KMS-11 (cell line): ENCODE measurements at regions not wholly inside any gene's neighbourhood (a gene's known extent, or its start where the extent isn't known, plus 50 kb on each side); places are given as distances from the start of the nearest gene placed in this dataset.

Experiments used
- H2AFZ ChIP-seq: fragments of 200-600 bp; sonication (generic); 2 replicates; pipeline ENCODE4 v1.6.1; 2016; ENCODE audit warnings: antibody characterized with exemption, mixed run types, low read depth
- H3K27ac ChIP-seq: fragments of 200-600 bp; sonication (generic); 2 replicates; pipeline ENCODE4 v1.6.1; 2016; ENCODE audit warnings: mild to moderate bottlenecking, mixed run types
- H3K27me3 ChIP-seq: fragments of 200-600 bp; sonication (generic); 2 replicates; pipeline ENCODE4 v1.6.1; 2017; ENCODE audit warnings: mild to moderate bottlenecking, low read depth, mixed run types, moderate library complexity; ENCODE audit not compliant: insufficient read depth
- H3K36me3 ChIP-seq: fragments of 200-600 bp; sonication (generic); 2 replicates; pipeline ENCODE4 v1.6.1; 2017; ENCODE audit warnings: mild to moderate bottlenecking, mixed run types; ENCODE audit not compliant: insufficient read depth
- H3K4me1 ChIP-seq: fragments of 200-600 bp; sonication (generic); 2 replicates; pipeline ENCODE4 v1.6.1; 2016; ENCODE audit warnings: mild to moderate bottlenecking, low read depth, mixed run types; ENCODE audit not compliant: poor library complexity, severe bottlenecking
- H3K4me2 ChIP-seq: fragments of 200-600 bp; sonication (generic); 2 replicates; pipeline ENCODE4 v1.7.0; 2016; ENCODE audit warnings: mild to moderate bottlenecking, mixed run types
- H3K4me3 ChIP-seq: fragments of 200-600 bp; sonication (generic); IDR thresholded peaks from 2 replicates; pipeline ENCODE4 v1.6.1; 2017; ENCODE audit warnings: low read depth, low read length, mixed read lengths; ENCODE audit not compliant: insufficient read depth
- H3K79me2 ChIP-seq: fragments of 200-600 bp; sonication (generic); 2 replicates; pipeline ENCODE4 v1.6.1; 2016; ENCODE audit warnings: low read depth, mixed run types; ENCODE audit not compliant: insufficient read depth
- H3K9ac ChIP-seq: fragments of 200-600 bp; sonication (generic); 2 replicates; pipeline ENCODE4 v1.6.1; 2016; ENCODE audit warnings: mild to moderate bottlenecking, mixed run types
- H4K20me1 ChIP-seq: fragments of 200-600 bp; sonication (generic); 2 replicates; pipeline ENCODE4 v1.6.1; 2016; ENCODE audit warnings: mild to moderate bottlenecking, mixed run types; ENCODE audit not compliant: insufficient read depth
- TF ChIP-seq, protein P1 (sequence below): fragments of 200-600 bp; sonication (generic); conservative IDR thresholded peaks from 2 replicates; pipeline ENCODE4 v1.6.1; 2017; ENCODE audit warnings: low read depth, mild to moderate bottlenecking, antibody characterized with exemption, low read length, moderate library complexity, mixed read lengths

DNA sequence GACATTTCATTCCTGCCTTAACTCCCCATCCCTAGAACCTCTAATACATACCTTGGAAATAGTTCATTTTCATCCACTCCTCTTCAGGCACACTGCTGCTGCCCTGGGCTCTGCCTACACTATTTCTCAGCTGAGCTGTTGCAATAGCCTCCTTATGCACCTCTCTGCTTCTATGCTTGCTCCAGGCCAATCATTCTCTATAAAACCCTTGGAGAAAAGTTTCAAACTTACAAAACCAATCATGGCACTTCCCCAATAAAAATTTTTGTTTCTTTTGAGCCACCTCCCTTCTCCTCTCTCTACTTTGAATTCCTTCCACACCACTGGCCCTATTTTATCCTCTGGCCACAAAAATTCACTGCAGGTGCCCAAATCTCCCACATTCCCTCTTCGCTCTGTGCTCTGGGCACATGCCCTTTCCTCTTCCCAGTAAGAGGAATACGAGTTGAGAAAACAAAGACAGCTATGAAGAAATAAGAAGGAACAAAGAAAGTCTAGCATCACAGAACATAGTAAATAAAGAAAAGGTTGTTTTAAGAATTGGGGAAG lies 301.4 kb downstream of the ELAVL2 start:
- H4K20me1 ChIP-seq, result no peaks in the 10 kb centered on the region
- no peak overlapping the region for H3K9ac ChIP-seq
- H3K27ac ChIP-seq, result no peak overlapping the region
- no peaks in the 10 kb centered on the region for H3K4me1 ChIP-seq
- H3K4me3 ChIP-seq, result no peak overlapping the region
- no peaks in the 10 kb centered on the region for H3K79me2 ChIP-seq
- TF ChIP-seq, protein P1, sequence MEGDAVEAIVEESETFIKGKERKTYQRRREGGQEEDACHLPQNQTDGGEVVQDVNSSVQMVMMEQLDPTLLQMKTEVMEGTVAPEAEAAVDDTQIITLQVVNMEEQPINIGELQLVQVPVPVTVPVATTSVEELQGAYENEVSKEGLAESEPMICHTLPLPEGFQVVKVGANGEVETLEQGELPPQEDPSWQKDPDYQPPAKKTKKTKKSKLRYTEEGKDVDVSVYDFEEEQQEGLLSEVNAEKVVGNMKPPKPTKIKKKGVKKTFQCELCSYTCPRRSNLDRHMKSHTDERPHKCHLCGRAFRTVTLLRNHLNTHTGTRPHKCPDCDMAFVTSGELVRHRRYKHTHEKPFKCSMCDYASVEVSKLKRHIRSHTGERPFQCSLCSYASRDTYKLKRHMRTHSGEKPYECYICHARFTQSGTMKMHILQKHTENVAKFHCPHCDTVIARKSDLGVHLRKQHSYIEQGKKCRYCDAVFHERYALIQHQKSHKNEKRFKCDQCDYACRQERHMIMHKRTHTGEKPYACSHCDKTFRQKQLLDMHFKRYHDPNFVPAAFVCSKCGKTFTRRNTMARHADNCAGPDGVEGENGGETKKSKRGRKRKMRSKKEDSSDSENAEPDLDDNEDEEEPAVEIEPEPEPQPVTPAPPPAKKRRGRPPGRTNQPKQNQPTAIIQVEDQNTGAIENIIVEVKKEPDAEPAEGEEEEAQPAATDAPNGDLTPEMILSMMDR, result no peak
- no peak overlapping the region for H2AFZ ChIP-seq
- H3K36me3 ChIP-seq, result no peaks in the 10 kb centered on the region
- no peaks in the 10 kb centered on the region for H3K27me3 ChIP-seq
- H3K4me2 ChIP-seq, result no peak overlapping the region

DNA sequence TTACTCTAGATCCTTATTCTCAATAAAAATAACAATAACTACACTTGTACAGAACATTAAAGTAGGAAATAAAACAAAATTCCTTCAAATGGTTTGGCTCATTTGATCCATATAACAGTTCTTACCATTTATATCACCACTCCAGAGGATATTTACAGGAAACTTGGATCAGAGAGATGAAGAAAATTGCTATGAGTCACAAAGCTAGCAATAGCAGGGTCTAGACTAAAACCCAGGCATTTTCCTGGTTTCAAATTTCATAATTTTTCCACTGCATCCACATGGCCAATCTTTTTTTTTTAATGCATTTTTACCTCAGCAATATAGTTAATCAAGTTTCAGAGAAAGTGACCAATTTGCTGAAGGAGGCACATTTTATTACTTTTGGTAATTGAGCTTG lies 299.2 kb downstream of the ELAVL2 start:
- H3K4me2 ChIP-seq, result no peak overlapping the region
- H3K36me3 ChIP-seq, result no peaks in the 10 kb centered on the region

DNA sequence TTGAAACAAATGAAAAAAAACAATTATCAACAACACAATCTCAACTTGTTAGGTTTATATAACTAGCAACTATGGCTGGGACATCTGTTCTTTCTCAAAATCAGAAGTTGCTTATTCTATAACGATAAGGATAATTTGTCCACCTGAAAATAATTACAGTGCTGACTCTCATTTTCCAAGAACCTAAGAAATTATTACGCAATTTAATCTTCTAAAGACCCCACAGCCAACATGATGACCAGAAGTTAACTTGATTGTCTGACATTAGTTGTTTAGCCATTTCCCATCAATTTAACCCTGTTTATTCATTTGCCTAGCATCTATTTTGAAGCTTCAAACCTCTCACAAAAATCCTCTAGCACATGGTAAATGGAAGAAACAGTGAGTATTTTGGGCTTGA lies 293.8 kb downstream of the ELAVL2 start:
- H3K27ac ChIP-seq, result no peak overlapping the region
- no peaks in the 10 kb centered on the region for H3K27me3 ChIP-seq
- H2AFZ ChIP-seq, result no peak overlapping the region
- H3K4me3 ChIP-seq, result no peak overlapping the region
- H3K79me2 ChIP-seq, result no peaks in the 10 kb centered on the region
- no peaks in the 10 kb centered on the region for H3K4me1 ChIP-seq
- H3K4me2 ChIP-seq, result no peak overlapping the region
- no peak overlapping the region for H3K9ac ChIP-seq
- H3K36me3 ChIP-seq, result no peaks in the 10 kb centered on the region
- H4K20me1 ChIP-seq, result no peaks in the 10 kb centered on the region
- TF ChIP-seq, protein P1, result no peak

More for the DNA sequence above, 299.2 kb downstream of the ELAVL2 start:
- Histone ChIP-seq H3K79me2 (no peaks in the 10 kb centered on the region), H3K4me3 (no peak overlapping the region), H3K27me3 (no peaks in the 10 kb centered on the region), H2AFZ (no peak overlapping the region), H3K27ac (no peak overlapping the region), H3K9ac (no peak overlapping the region), H3K4me1 (no peaks in the 10 kb centered on the region), H4K20me1 (no peaks in the 10 kb centered on the region)
- TF ChIP-seq, protein P1, result no peak

DNA sequence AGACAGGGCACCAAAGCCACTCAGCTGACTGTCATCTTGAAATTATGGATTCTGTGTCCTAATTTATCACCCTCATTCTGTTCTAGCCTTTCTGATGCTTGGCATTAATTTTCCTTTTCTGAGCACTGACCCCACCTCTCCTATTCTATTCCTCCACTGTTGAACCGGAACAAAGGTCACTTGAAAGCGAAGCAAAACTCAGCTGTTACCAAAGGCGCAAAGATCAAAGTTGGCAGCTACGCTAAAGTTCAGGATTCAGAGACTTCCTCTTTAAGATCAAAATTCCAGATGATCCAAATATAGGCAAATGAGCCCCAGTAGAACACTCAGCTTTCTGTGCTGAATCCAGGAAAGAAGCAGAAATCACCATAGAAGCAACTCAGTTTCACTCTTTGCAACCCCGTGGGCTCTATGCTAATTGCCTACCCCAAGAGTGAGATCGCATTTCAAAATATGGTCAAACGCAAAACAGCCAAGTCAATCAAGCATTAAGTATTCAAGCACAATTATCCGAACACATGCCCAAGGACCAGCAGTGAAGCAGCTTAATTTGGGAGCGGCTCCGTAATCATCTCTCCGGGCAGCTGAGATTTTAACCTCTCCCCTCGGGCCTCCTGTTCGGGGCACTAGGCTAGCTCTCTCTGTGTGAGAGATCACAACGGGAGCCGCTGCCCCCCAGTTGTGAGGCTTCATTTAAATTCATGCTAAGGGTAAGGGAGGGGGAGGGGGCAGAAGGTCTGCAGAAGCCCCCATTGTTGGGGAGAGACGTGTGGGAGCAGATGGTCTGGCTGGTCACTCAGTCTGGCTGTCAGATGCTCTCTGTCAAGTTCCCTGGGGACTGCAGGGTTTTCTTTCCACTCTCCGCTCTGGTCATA lies 288.6 kb downstream of the ELAVL2 start:
- H3K4me3 ChIP-seq, result no peak overlapping the region
- H3K27ac ChIP-seq, result no peak overlapping the region
- no peaks in the 10 kb centered on the region for H3K36me3 ChIP-seq
- no peak overlapping the region for H3K4me2 ChIP-seq
- H4K20me1 ChIP-seq, result no peaks in the 10 kb centered on the region
- H3K9ac ChIP-seq, result no peak overlapping the region
- no peak overlapping the region for H2AFZ ChIP-seq
- no peaks in the 10 kb centered on the region for H3K27me3 ChIP-seq
- TF ChIP-seq, protein P1, result no peak
- H3K4me1 ChIP-seq, result no peaks in the 10 kb centered on the region
- no peaks in the 10 kb centered on the region for H3K79me2 ChIP-seq
